ENCODE measurements at regions not wholly inside any gene's neighbourhood (a gene's known extent, or its start where the extent isn't known, plus 50 kb on each side); places are given as distances from the start of the nearest gene placed in this dataset.

- TF ChIP-seq POLR2A (IDR thresholded peaks at IDR 0.05) (no peak), CTCF (IDR thresholded peaks at IDR 0.05) (no peak)
These were observed 254.0 kb upstream of the SLC14A2 start for GRCh38 chr18:45361125-45361851.
